T-helper 1 cell treated with Interleukin-12 subunit alpha and Interleukin-12 subunit beta and Interleukin-4 antibody, amounts not matched to agents 30 ng/mL and 1 ng/mL, for 36 hours (primary cell): ENCODE measurements at regions not wholly inside any gene's neighbourhood (a gene's known extent, or its start where the extent isn't known, plus 50 kb on each side); places are given as distances from the start of the nearest gene placed in this dataset.

Experiments used
- intact Hi-C: fragments of 100-400 bp; cut with micrococcal nuclease; formaldehyde crosslinking; loops from one replicate; pipeline ENCODE4 v1.15.1; 2024

DNA sequence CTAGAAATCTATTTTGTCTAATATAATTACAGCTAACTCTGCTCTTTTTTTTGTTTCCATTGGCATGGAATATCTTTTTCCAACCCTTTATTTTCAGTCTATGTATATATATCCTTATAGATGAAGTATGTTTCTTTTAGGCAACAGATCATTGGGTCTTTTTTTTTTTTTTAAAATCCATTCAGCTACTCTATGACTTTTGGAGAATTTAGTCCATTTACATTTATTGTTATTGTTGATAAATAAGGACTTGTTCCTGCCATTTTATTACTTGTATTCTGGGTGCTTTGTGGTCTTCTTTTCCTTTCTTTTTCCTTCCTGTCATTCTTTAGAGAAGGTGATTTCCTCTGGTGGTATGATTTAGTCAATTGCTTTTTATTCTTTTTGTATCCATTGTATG lies 296.8 kb downstream of the SMARCA2 start:
- intact Hi-C loops, result no loop called here

DNA sequence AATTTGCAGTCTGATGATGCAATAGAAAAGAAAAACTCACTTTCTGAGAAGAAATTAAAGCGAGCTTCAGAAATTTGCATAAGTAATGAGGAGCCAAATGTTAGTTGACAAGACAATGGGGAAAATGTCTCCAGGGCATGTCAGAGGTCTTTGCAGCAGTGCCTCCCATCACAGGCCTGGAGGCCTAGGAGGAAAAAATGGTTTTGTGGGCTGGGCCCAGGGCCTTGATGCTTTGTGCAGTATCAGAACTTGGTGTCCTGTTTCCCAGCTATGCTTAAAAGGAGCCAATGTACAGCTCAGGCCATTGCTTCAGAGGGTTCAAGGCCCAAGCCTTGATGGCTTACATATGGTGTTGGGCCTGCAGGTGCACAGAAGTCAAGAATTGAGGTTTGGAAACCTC lies 298.4 kb downstream of the SMARCA2 start:
- intact Hi-C loops, result no loop called here

DNA sequence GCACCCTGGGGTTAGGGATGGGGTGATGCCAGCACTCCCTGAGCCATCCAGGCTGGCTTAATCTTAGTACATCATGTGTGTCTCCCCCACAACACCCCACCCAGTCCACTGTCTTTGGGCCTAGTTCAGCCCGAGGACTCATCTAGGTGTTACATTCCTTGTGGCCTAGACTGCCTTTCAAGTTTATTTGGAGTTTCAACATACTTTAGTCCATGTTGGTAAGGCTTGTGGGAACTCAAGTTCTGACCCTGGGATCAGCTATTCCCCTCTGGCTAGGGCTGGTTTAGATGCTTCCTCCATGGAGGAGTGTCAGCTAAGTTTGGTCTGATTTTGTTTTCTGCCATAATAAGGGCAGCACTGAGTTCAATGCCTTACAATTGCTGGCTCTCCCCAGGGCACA lies 302.4 kb downstream of the SMARCA2 start:
- intact Hi-C loops, result no loop called here

DNA sequence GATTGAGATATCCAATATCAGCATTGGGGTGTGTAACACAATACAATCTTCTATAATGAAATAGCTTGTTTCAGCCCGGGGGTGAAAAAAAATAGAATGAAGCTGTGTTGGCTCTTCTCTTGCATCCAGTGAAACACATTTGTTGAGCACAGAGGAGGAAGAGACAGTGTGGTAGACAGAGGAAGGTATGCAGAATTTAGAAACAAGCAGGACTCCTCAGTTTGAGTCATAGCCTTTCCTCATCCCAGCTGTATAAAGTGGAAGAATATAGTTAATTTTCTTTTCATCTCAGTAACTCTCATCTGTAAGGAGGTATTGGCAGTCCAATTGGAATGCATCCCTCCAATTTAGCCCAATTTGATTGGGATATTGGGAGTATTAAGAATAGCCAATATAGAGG lies 302.2 kb upstream of the VLDLR start:
- intact Hi-C loops, result no loop called here

DNA sequence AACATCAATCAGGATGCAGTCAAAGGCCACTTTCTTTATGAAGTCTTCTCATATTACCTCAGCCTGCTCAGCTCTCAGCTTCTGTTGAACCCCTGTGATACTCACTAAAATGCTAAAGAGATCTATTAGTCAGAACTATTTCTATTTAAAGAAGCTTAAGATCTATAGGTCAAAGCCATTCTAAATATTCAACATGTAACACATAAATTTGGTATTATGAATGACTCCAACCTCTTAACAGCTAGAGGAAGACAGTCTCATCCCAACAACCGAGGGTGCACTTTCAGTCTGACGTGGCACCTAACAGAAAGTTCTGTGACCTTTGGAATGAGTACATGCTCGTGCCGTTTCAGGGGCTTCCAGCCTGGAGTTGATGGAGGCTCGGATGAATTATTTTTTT lies 301.5 kb upstream of the VLDLR start:
- intact Hi-C loops, result no loop called here

DNA sequence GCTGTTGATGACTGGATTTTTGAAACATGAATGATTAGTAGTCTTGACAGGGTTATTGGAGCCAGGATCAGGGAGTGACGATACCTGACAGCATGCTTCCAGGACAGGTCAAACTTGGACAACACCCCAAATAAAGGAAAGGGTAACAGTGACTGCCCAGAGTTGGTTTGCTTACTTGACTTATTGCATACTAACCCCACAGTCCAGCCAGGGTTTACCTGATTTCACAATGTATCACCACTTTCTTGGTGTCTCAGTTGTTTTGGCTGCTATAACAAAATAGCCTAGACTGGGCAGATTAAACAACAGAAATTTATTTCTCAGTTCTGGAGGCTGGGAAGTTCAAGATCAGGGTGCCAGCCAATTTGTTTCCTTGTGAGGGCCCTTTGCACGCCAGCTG lies 301.0 kb upstream of the VLDLR start:
- intact Hi-C loops, result no loop called here

DNA sequence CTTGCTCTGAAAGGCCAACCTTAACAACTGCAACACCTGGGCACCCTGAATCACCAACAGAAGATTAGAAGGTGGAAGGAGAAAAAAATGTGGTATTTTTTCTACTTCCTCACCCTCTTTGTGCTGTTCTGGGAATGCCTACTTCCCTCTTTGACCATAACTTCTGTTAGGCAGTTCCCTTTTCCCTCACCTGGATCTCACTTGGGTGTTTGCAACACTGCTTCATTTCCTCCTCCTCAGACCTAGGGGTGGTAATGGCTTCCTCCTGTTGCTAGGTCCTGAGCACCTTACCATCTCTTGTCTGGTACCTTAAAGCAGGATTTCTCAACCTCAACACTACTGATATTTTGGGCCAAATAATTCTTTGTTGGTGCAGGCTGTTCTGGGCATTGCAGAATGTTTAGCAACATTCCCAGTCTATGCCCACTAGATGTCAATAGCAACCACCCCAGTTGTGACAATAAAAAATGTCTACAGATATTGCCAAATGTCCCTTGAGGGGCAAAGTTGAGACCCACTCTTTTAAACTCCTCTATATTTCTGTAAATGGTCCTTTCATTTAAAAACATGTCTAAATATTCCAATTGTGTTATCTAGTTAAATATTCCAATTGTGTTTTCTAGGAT lies 300.0 kb upstream of the VLDLR start:
- intact Hi-C loops, result no loop called here

DNA sequence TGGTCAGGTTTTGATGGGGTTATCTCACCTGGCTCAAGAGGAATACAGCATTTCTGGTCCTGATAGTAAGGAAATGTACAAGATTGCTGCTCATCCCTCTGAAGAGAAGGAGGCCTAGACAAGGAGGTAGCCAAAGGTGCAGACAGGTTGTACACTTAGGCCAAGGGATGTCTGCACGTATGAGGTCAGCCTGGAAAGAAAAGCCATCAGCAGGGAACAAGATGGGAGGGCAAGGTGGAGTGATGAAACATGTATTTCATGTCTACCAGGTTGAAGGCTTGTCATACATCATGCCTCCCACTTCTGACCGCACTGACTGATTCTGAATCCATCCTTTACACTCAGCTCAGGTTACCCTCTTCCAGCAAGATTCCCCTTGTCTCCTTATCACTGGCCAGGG lies 296.8 kb upstream of the VLDLR start:
- intact Hi-C loops, result no loop called here

DNA sequence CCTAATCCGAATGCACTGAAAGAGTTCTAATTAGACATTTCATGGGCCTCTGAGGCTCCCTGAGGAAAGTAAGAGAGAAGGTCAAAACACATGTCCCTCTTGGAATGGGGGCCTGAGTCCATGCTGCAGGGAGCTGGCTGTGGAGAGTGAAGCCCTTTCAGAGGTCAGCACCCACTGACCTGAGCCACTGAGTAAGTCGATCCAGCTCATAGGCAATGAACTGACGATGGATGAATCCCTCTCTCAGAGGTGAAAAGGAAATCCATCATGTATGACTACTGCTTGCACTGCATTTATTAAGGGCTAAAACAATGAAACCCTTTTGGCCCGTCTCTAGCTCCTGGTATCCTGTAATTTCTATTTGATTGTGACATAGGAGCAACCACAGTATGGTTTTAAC lies 288.9 kb upstream of the VLDLR start:
- intact Hi-C loops, result no loop called here

DNA sequence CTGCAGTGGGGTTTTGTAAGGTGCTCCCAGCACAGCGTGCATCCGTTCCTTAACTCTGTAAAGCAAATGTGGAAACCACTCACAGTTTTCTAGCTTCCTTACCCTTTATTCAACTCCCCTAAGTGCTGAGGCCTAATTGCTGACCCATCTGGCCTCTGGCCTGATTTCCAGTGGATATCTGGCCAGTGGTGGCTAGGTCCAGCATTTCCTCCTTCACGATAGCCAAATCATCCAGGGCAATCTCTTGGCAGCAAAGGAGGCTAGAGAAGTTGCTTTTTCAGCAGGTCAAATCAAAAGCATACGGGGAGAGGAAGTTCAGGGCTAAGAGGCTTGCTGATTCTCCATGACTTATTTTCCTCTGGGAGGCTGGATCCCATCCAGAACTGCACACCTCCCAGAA lies 286.3 kb upstream of the VLDLR start:
- intact Hi-C loops, result no loop called here

DNA sequence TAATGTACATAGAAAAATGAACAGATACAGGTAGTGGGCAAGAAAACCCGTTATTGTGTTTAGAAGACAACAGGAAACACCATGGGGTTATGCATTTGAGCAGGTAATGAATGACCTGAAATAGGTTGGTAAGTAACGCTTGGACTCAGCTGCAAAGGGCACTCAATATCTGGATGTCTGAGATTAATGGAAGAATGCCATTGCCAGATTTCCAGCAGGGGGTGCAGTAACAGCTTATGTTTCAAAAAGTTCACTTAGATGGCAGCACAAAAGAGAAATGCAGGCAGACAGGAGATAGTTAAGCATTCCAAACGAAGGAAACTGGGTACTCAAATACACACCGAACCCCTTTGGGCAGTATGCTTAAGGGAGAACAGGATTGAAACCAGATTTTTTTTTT lies 285.5 kb upstream of the VLDLR start:
- intact Hi-C loops, result no loop called here

DNA sequence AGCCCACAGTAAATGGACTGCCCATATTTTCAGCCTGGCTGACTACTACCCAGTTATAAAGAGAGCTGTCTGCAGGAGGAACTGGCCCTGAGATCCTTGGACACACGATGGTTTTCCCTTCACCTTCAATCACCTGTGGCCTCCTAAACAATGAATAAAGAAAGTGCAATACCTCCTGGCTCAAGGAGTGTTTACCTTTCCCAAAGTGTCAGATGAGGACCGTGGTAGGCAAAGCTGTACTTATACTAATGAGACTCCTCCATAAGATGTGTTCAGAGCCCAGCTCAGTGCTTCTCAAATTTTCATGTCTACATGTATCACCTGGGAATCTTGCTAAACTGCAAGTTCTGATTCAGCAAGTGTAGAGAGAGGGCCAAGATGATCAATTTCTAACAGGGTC lies 284.5 kb upstream of the VLDLR start:
- intact Hi-C loops, result no loop called here

DNA sequence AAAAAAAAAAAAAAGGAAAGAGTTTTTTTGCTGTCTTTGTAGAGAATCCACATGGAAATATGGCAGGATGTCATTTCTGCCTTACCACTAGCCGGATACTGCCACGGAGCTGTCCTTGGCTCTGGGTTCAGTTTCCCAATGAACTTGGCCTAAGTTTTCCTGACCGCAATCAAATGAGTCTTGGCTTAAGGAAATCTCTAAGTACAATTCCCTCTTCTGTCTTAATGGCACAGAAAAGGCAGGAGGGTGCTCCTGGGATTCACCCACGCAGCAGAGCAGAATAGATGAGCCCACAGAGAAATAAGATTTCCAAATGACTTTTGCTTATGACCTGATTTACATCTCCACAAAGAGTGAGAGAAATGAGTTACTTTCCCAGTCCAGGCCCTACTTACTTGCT lies 284.0 kb upstream of the VLDLR start:
- intact Hi-C loops, result no loop called here

DNA sequence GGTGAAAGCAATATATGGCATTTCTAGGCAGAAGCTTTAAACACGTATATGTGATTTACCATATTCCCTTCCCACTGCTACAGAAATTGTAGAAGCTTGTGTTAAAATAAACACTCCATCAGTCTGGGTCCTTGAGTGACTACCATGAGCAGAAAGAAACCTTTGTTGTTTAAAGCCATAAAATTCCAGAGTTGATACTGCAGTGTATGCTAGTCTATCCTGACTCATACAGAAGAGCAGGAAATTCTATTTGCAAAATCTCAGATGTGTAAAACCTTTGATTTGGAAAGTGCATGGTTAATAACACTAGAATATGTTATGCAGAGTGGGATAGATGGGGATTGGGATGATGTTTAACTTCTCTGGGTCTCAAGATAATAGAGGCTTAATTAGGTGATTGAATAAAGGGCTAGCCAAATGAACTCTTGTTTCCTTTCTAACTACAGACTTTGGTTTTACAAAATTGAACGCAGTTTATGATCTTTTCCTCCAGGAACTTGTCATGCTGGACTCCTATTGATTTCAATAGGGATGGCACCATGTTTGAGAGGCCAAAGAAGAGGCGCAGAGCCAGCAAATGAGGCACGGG lies 282.7 kb upstream of the VLDLR start:
- intact Hi-C loops, result no loop called here

DNA sequence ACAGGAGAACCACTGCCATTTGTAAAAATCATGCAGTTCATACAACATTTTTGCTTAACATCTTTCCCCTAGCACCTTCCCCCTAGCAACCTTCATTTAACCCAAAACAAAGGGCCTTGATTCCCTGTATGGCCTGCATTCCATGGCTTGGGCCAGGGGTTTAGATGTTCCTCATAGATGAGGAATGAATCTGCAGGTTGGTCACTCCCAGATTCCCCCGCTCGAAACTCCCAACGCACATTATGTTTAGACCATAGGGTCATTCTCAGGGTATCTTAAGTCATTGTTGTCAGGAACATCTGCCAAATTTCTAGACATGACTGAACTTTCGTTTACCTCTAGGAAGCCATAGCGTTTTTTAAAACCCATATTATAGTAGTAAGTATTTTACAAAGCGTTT lies 282.2 kb upstream of the VLDLR start:
- intact Hi-C loops, result no loop called here

DNA sequence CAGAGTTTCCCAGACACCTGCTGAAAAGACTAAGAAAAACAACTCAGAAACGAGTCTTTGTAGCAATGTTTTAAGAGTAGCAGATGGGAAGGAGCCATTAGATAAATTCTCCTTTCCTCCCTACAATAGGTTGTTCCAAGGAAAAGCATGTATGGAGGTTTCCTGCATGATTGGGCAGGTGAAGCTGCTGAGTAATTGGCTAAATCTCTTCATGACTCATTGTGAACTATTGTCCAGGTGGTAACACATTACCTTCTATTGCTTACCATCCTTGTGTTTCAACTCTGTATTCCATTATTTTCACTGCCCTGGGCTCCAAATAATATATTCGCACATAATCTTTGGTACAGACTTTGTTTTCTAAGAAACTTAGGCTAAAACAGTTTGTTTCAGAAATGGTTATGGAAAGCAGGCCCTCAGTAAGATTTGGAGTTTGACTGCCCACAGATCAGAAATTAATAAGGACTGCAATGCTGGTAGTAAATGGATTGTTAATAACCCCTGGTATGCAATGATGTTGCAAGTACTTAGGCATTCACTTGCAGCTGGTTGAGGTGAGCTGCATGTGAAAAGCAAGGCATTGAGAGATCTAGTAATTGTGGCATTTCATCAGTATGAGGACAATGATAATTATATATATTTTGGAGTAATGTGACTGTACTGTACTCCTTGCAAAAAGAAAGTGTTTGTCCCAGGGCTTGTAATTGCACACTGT lies 281.4 kb upstream of the VLDLR start:
- intact Hi-C loops, result no loop called here

DNA sequence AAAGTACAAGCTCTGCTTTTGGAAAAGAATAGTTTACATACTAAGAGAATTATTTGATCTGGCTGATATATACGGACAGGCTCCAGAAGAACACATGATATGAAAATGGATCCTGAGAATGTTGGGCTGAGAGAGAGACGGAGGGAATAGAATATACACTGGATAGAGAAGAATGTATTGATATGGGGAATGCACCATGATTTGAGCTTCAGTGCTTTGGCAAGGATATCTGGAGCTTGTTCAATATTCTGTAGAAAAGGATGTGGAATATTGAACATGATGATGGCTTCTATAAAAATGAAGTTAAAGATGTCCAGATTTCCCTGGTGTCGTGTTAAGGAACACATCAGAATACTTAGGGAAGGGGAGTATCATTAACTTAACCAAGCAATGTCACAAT lies 280.5 kb upstream of the VLDLR start:
- intact Hi-C loops, result no loop called here

DNA sequence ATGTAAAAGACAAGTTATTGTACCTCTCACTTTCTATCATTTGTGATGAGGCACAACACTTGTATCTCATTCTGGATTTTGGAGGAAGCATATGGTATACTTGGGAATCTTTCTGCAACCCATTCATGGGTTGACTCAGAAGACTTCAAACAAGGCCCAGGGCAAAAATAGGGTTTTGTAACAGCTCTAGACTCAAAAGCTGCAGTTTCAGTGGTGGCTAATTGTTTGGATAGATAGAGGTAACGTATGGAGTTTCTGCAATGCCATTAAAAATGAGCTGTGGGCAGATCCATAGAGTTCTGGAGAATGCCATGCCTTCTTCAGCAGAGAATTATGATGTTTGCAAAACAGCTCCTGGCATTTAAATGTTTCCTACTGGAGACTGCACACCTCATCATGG lies 279.6 kb upstream of the VLDLR start:
- intact Hi-C loops, result no loop called here

DNA sequence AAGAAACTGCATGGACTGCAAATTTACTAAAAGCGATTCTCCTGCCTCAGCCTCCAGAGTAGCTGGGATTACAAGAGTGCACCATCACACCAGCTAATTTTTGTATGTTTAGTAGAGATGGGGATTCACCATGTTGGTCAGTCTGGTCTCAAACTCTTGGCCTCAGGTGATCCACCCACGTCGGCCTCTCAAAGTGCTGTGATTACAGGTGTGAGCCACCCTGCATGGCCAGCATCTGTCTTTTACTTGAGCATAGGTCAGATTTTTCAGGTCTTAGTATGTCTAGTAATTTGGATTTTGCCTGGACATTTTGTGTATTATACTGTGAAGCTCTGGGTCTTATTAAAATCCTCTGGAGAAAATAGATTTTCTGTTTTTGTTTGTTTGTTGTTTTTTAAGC lies 277.8 kb upstream of the VLDLR start:
- intact Hi-C loops, result no loop called here

DNA sequence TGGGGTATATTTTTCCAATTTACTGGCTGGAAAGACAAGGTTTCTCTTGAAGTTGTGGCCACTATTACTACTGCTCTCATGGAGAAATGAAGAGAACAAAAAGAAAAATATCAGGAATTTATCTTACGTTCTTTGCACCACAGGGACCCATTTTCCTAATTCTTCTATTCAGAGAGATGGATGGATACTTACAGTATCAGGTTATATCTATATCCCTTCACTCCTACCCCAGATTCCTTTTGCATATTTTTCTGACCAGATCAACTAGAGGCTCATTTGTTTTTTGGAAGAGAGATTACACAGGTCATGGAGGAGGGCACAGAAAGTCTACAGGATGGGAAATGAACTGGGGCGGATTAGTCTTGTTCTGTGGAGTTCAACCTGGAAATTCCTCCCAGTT lies 277.2 kb upstream of the VLDLR start:
- intact Hi-C loops, result no loop called here

DNA sequence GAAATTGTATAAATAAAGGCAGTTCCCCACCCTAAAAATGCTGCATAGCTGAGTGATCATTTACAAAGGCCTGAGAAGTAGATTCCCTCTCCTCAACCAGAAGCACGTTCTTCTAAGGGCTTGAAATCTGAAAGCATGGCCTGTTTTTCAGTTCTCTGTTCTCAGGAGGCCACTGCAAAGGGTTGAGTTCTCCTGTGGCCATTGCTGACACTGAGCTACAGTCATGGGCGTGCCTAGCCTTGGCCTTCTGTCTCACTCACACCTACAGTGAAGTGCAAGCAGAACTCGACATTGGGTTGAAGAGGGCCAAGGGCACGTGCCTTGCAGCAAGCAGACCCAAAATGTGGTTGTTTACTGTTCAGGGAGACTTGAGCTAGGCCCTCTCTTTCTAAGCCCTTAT lies 276.6 kb upstream of the VLDLR start:
- intact Hi-C loops, result no loop called here

DNA sequence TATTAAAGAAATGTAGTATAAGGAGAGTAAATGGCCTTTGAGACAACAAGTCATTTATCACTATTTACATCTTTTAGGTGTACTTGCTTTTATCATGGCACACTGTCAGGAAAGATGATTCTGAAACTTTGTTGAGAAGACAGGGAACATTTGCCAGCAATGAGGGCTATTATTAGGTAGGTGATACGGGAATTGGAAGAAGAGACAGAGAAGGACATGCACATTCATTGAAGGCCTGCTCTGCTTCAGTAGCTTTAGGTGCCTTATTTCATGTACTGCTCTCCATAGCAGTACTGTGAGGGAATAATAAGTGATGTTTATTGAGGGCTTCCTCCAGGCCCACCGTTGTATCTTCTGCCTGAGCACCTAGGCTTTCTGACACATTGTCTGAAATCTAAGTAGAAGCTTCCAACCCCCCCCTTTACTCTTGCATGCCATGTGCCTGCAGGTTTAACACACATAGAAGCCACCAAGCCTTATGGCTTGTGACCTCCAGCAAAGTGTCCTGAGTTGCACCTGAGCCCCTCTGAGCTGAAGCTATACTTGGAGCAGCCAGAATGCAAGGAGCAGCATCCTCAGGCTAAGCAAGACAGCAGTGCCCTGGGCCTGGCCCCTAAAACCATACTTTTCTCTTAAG lies 275.2 kb upstream of the VLDLR start:
- intact Hi-C loops, result no loop called here

DNA sequence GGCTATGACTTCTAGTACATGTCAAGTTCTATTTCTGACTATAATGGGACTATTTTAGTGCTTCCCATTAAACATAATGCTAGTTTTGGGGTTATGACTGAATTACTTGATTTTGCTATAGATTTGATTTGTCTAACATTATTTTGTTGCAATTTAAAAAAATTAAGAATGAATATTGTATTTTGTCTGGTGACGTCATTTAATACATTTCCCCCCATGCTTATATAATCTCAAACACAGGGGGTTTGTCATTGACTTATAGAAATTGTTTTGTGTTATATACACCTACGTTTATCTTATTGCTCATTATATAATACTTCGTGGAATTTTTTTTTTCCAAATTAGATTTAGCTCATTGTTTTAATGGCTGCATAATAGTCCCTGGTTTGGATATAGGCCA lies 270.3 kb upstream of the VLDLR start:
- intact Hi-C loops, result no loop called here
